Caco-2 (cell line): ENCODE measurements at regions not wholly inside any gene's neighbourhood (a gene's known extent, or its start where the extent isn't known, plus 50 kb on each side); places are given as distances from the start of the nearest gene placed in this dataset.

Experiments used
- BruUV-seq: library from RNA; stranded (reverse); fragments of 400-500 nt; replicated peaks from 2 replicates; lab custom pipeline; 2021; lab: Mats Ljungman, UMichigan
- CTCF ChIA-PET: fragments of 300-600 bp; sonication (Branson Sonifier 250); formaldehyde crosslinking; loops from one replicate; lab custom pipeline; 2022; ENCODE audit warnings: antibody characterized with exemption; lab: Charles Lee
- POLR2A ChIA-PET: fragments of 300-600 bp; sonication (Branson Sonifier 250); formaldehyde crosslinking; loops from one replicate; lab custom pipeline; 2022; ENCODE audit warnings: antibody characterized with exemption; lab: Charles Lee
- DNase-seq, 2 experiments: peaks; one replicate each; pipeline versions ENCODE4 v3.0.0 to v3.0.0-alpha.2; 2020 to 2022
- H3K27me3 ChIP-seq: replicated peaks from 2 replicates; pipeline ENCODE4 v1.6.0; 2011; ENCODE audit warnings: low read length; ENCODE audit not compliant: control insufficient read depth, insufficient read depth
- H3K36me3 ChIP-seq: 2 replicates; pipeline ENCODE4 v1.5.1; 2011; ENCODE audit warnings: low read length; ENCODE audit not compliant: control insufficient read depth, insufficient read depth
- H3K4me1 ChIP-seq: fragments of 250-450 bp; sonication (Bioruptor Pico); 2 replicates; pipeline ENCODE4 v1.5.1; 2020; ENCODE audit warnings: mild to moderate bottlenecking
- H3K4me3 ChIP-seq: 2 replicates; pipeline ENCODE4 v1.5.1; 2011; ENCODE audit warnings: low read depth, mild to moderate bottlenecking, control low read depth, low read length
- H3K9me3 ChIP-seq: fragments of 250-450 bp; sonication (Bioruptor Pico); 2 replicates; pipeline ENCODE4 v1.5.1; 2020; ENCODE audit warnings: mild to moderate bottlenecking, moderate library complexity
- H3K27ac Mint-ChIP-seq: one replicate; pipeline ENCODE4 v1.8.0; 2022; ENCODE audit warnings: mixed read lengths; ENCODE audit not compliant: unreplicated experiment
- H3K27me3 Mint-ChIP-seq: one replicate; pipeline ENCODE4 v1.8.0; 2022; ENCODE audit warnings: mixed read lengths; ENCODE audit not compliant: insufficient read depth, unreplicated experiment
- H3K36me3 Mint-ChIP-seq: one replicate; pipeline ENCODE4 v1.8.0; 2022; ENCODE audit warnings: mild to moderate bottlenecking, mixed read lengths; ENCODE audit not compliant: insufficient read depth, unreplicated experiment
- H3K4me1 Mint-ChIP-seq: one replicate; pipeline ENCODE4 v1.8.0; 2022; ENCODE audit warnings: low read depth, mixed read lengths; ENCODE audit not compliant: unreplicated experiment
- H3K4me3 Mint-ChIP-seq: one replicate; pipeline ENCODE4 v1.8.0; 2022; ENCODE audit warnings: mild to moderate bottlenecking, moderate library complexity, mixed read lengths; ENCODE audit not compliant: unreplicated experiment
- H3K9me3 Mint-ChIP-seq: one replicate; pipeline ENCODE4 v1.8.0; 2022; ENCODE audit warnings: mixed read lengths; ENCODE audit not compliant: unreplicated experiment
- intact Hi-C: fragments of 100-400 bp; cut with micrococcal nuclease; formaldehyde crosslinking; loops from one replicate; pipeline ENCODE4 v1.10.0; 2022; ENCODE audit not compliant: unreplicated experiment
- TF ChIP-seq, protein P1 (sequence below), 2 experiments: fragments of 200-600 bp in 1 of 2; IDR thresholded peaks; 1 replicate in 1 of 2; 2 replicates in 1 of 2; pipeline versions ENCODE4 v1.5.1 to v1.8.0; 2011 to 2022; ENCODE audit warnings: antibody characterized with exemption in 1 of 2, control low read depth in 1 of 2, inconsistent platforms in 1 of 2, low read depth in 1 of 2, low read length in 1 of 2, mild to moderate bottlenecking in 1 of 2, moderate library complexity in 1 of 2; ENCODE audit not compliant: insufficient read depth in 1 of 2, severe bottlenecking in 1 of 2, unreplicated experiment in 1 of 2

DNA sequence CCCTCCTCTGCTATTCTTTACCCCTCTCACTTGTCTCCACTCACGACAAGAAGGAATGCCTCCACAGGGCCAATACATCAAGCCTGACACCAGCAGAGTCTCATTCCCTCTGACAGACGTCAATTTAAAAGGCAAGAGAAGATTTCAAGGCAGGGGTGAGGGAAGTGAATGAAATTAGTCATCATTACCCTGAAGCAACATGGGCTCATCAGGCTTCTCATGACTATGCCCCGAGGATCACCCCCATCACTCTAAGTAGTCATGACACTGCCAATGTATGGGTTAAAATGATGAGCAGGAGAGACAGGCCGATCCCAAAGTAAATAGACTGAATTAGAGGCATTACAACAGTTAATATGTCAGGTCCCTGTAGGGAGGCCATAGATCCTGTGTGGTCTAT is 504.4 kb downstream of the TLE4 start:
- no peaks in the 10 kb centered on the region for H3K4me1 ChIP-seq
- no peak overlapping the region for H3K4me3 ChIP-seq
- POLR2A ChIA-PET: no interaction called here
- H3K36me3 Mint-ChIP-seq: no peaks in the 10 kb centered on the region
- no peaks in the 10 kb centered on the region for H3K27me3 ChIP-seq
- CTCF ChIA-PET: no interaction called here
- H3K27me3 Mint-ChIP-seq: no peaks in the 10 kb centered on the region
- no TSS peak for BruUV-seq
- H3K9me3 ChIP-seq: no peaks in the 10 kb centered on the region
- no peak overlapping the region for H3K27ac Mint-ChIP-seq
- TF ChIP-seq, protein P1, sequence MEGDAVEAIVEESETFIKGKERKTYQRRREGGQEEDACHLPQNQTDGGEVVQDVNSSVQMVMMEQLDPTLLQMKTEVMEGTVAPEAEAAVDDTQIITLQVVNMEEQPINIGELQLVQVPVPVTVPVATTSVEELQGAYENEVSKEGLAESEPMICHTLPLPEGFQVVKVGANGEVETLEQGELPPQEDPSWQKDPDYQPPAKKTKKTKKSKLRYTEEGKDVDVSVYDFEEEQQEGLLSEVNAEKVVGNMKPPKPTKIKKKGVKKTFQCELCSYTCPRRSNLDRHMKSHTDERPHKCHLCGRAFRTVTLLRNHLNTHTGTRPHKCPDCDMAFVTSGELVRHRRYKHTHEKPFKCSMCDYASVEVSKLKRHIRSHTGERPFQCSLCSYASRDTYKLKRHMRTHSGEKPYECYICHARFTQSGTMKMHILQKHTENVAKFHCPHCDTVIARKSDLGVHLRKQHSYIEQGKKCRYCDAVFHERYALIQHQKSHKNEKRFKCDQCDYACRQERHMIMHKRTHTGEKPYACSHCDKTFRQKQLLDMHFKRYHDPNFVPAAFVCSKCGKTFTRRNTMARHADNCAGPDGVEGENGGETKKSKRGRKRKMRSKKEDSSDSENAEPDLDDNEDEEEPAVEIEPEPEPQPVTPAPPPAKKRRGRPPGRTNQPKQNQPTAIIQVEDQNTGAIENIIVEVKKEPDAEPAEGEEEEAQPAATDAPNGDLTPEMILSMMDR (IDR thresholded peaks at IDR 0.05; ENCODE audit: insufficient read depth in 1 of 2, low read depth in 1 of 2, low read length in 1 of 2, severe bottlenecking in 1 of 2, unreplicated experiment in 1 of 2): no peak
- no peak overlapping the region for H3K4me3 Mint-ChIP-seq
- no peaks in the 10 kb centered on the region for H3K9me3 Mint-ChIP-seq
- intact Hi-C loops: no loop called here
- no peaks in the 10 kb centered on the region for H3K4me1 Mint-ChIP-seq
- DNase-seq: no peak
- no peaks in the 10 kb centered on the region for H3K36me3 ChIP-seq

DNA sequence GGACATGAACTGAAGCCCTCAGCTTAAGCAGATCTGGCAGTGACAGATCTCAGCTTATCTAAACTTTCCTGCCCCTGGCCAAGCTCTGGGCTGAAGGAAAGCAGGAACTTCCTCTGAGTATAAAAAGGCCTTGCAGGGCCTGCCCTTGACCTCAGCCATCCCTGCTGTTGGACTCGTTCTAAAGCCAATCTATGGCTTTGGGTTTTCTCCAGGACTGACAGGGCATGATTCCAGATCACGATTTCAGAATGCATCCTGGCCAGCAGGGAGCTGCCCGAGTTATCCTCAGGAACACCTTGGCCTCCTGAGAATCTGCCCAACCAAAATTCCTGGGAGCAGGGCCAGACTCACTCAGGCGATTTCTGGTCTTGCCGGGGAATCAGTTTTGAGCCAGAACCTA is 502.7 kb downstream of the TLE4 start:
- Histone ChIP-seq H3K4me1 (no peaks in the 10 kb centered on the region), H3K36me3 (no peaks in the 10 kb centered on the region), H3K9me3 (no peaks in the 10 kb centered on the region), H3K27me3 (no peaks in the 10 kb centered on the region), H3K4me3 (no peak overlapping the region)
- ChIA-PET POLR2A (no interaction called here), CTCF (no interaction called here)
- Mint-ChIP-seq H3K9me3 (no peaks in the 10 kb centered on the region), H3K36me3 (no peaks in the 10 kb centered on the region), H3K27ac (no peak overlapping the region), H3K4me1 (no peaks in the 10 kb centered on the region), H3K27me3 (no peaks in the 10 kb centered on the region), H3K4me3 (no peak overlapping the region)
- DNase-seq: no peak
- intact Hi-C loops: no loop called here
- no TSS peak for BruUV-seq
- TF ChIP-seq, protein P1 (IDR thresholded peaks at IDR 0.05; ENCODE audit: insufficient read depth in 1 of 2, low read depth in 1 of 2, low read length in 1 of 2, severe bottlenecking in 1 of 2, unreplicated experiment in 1 of 2): no peak

DNA sequence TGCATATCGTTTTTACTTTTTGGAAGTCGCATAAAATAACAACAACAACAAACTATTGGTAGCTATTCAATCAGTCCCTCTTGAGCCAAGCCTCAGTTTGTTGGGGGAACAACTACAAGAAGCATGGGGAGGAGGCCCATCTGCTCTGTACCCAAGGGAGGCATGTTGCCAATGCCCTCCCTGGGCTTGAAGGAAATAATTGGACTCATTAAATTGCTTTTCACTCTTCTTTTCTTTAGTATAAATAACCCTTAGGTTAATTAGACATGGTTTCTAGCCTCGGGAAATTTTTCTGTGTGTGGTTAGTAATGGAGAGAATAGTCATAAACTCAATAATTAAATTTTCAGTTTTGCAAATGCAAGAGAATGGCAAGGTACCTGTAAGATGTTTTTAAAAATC is 500.7 kb downstream of the TLE4 start:
- Mint-ChIP-seq H3K4me1 (no peaks in the 10 kb centered on the region), H3K27ac (no peak overlapping the region), H3K36me3 (no peaks in the 10 kb centered on the region), H3K9me3 (no peaks in the 10 kb centered on the region), H3K27me3 (no peaks in the 10 kb centered on the region), H3K4me3 (no peak overlapping the region)
- no peak overlapping the region for H3K4me3 ChIP-seq
- no peaks in the 10 kb centered on the region for H3K4me1 ChIP-seq
- CTCF ChIA-PET: no interaction called here
- no TSS peak for BruUV-seq
- DNase-seq: no peak
- no peaks in the 10 kb centered on the region for H3K36me3 ChIP-seq
- TF ChIP-seq, protein P1 (IDR thresholded peaks at IDR 0.05; ENCODE audit: insufficient read depth in 1 of 2, low read depth in 1 of 2, low read length in 1 of 2, severe bottlenecking in 1 of 2, unreplicated experiment in 1 of 2): no peak
- intact Hi-C loops: no loop called here
- POLR2A ChIA-PET: no interaction called here
- H3K9me3 ChIP-seq: no peaks in the 10 kb centered on the region
- no peaks in the 10 kb centered on the region for H3K27me3 ChIP-seq
